HG03039 (cell line): ENCODE measurements at regions not wholly inside any gene's neighbourhood (a gene's known extent, or its start where the extent isn't known, plus 50 kb on each side); places are given as distances from the start of the nearest gene placed in this dataset.
"Not testable (repeated sequence)": the region's sequence is repeated elsewhere in the genome, so short reads cannot be mapped to it uniquely, and the experiment has no call there.

ENCODE experiments used
- ATAC-seq: cut with Tn5 transposase; IDR thresholded peaks from one replicate; pipeline ENCODE4 v1.9.1; 2021; ENCODE audit warnings: mild to moderate bottlenecking, moderate library complexity; ENCODE audit not compliant: unreplicated experiment

GRCh38 chrX:148080593-148080992 is 99.5 kb downstream of the FMR1NB start:
- ATAC-seq, result no peak

GRCh38 chrX:148084611-148085010 is 103.5 kb downstream of the FMR1NB start:
- no peak for ATAC-seq

- no peak for ATAC-seq
Observed at GRCh38 chrX:148120151-148120550, 139.0 kb downstream of the FMR1NB start.

DNA sequence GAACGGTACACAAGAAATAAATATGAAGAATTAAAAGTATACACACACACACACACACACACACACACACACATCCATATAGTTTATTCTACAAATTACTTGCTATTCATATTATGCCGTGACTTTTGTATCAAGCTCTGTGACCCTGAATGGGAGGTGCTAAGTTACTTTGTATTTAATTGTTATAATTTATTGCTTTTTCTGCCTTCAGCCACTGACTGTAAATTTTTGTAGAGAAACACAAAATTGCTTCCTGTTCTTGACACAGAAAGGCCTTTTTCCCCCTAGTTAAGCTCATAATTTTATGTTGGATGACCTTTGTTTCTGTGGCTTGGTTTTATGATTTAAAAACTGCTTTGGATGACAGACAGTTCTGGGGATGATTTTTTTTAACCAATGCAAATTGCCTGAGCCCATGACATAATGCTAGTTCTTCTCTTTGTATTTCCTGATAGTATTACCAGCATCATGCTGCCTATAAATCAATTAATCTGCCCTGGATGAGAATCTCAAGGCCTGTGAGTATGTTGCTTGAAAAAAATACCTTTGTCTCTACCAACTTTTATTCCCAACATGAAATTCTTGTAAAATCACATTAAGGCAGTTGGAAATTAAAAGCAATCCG is 140.0 kb downstream of the FMR1NB start:
- no peak for ATAC-seq

DNA sequence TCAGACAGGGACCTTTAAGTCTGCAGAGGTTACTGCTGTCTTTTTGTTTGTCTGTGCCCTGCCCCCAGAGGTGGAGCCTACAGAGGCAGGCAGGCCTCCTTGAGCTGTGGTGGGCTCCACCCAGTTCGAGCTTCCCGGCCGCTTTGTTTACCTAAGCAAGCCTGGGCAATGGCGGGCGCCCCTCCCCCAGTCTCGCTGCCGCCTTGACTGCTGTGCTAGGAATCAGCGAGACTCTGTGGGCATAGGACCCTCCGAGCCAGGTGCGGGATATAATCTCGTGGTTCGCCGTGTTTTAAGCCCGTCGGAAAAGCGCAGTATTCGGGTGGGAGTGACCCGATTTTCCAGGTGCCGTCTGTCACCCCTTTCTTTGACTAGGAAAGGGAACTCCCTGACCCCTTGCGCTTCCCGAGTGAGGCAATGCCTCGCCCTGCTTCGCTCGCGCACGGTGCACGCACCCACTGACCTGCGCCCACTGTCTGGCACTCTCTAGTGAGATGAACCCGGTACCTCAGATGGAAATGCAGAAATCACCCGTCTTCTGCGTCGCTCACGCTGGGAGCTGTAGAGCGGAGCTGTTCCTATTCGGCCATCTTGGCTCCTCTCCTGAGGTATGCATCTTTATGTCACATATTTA is 147.9 kb downstream of the FMR1NB start:
- not testable (repeated sequence) for ATAC-seq

- ATAC-seq, result no peak
Observed at GRCh38 chrX:148133105-148133725, 152.1 kb downstream of the FMR1NB start.

DNA sequence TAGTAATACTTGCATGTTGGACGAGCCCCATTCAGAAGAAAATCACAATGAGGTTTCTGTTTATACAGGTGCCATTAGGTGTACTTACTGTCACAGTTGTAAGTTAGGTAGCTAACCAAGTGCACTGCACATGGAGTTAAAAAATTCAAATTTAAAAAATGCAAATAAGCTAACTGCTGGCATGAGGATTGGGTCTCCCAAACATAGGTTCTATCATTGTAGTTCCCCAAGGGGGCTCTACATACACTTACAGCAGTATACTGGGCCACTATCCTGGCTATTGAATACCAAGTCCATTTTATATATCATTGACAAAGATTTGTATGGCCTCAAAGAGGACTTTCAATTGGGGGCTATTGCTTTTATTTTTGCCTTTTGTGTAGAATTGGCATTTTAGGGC is 153.4 kb downstream of the FMR1NB start:
- no peak for ATAC-seq

DNA sequence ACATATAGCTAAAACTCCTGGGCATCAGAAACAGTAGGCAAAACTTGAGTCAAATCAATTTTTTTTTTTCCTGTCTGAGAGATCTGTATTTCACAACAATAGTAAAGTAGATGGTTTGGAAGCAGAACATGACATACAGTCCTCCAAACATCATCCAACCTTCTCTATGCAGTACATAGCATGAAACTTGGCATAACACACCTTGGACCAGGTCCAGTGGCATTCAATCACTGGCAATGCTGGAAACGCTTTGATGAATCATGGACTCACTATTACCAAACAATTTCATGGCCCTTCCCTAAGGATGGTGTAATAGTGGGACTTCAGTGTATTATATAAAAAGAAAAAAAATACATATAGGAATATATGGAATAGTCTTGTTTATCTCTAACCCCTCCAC is 154.6 kb downstream of the FMR1NB start:
- no peak for ATAC-seq

GRCh38 chrX:148146121-148146520 is 165.0 kb downstream of the FMR1NB start:
- no peak for ATAC-seq

GRCh38 chrX:148156986-148157385 is 175.8 kb downstream of the FMR1NB start:
- no peak for ATAC-seq

DNA sequence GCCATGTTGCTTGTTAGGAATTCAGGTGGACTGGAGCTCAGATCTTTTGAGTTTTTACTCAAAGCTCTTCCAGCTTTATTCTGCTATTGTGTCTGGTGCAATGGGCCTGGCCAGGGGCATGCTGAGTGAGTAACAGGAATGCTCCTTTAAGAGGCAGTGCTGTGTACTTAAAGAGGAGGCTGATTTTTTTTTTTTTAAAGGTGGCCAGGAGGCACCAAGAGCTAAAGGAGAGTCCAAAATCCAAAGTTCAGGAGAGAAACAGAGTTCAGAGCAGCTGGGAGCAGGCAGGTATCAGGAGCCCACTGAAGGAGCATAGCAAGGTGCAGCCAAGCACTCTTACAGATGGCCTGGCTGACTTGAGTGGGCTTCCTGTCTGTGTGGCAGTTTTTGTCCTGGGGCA is 178.7 kb downstream of the FMR1NB start:
- ATAC-seq, result no peak

GRCh38 chrX:148161701-148162100 is 180.6 kb downstream of the FMR1NB start:
- no peak for ATAC-seq

DNA sequence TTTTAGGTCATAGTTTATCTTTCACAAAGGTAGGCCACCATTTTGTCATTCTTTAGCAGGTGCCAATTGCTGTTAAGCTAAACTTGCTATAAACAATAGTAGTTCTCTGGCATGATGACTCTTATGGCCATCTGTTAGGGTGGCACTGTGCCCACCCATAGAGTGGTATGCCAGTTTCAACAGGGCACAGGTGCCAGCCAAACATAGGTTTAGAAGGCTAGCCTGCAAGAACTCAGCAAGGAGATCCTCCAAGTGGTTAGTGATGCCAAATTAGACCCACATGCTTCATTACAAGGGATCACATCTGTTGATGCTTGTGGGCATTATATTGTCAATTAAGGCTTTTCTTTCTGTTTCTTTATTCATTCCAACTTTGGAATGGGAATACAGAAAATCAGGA is 204.5 kb downstream of the FMR1NB start:
- ATAC-seq, result no peak

DNA sequence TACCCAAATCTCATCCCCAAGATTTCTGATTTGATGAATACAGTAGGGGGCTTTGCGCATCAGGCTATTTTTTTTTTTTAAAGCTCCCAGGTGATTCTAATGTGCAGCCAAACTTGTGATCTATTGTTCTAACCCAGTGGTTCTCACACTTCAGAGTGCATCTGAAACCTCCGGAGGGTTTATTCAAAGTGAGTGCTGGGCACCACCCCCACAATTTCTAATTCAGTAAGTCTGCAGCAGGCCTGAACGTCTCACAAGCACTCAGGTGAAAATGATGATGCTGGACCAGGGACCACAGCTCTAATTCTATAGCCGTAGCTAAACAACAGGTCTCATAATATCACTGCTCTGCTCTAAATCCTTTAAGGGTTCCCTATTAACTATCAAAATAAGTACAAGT is 211.4 kb downstream of the FMR1NB start:
- ATAC-seq, result no peak

DNA sequence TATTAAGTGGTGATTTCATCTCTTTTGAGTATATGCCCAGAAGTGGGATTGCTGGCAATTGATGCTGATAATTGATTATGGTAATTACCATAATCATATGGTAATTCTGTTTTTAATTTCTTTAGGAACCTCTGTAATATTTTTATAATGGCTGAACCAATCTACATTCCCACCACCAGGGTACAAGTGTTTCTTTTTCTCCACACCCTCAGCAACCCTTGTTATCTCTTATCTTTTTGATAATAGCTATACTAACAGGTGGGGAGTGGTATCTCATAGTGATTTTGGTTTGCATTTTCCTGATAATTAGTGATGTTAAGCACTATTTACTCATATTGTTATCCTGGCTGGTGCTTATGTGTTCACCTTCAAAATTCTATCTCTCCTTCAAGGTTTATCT is 212.6 kb downstream of the FMR1NB start:
- ATAC-seq, result no peak

- no peak for ATAC-seq
Observed at GRCh38 chrX:148203531-148203930, 222.4 kb downstream of the FMR1NB start.

DNA sequence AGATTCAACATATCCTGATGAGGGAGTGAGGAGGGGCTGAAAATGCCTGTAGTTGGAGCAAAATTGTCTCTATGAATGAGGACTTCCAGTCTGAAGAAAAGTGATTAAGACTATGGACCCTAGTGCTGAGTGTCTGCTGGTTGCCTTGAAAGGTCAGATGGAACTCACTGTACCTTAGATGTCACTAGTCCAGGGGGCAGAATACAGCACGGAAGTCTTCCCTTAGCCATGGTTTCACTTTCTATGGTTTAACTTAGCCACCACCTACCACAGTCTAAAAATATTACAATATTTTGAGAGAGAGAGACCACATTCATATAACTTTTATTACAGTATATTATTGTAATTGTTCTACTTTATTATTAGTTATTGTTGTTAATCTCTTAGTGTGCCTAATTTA is 223.1 kb downstream of the FMR1NB start:
- ATAC-seq, result no peak

GRCh38 chrX:148214786-148215185 is 233.6 kb downstream of the FMR1NB start:
- ATAC-seq, result no peak

DNA sequence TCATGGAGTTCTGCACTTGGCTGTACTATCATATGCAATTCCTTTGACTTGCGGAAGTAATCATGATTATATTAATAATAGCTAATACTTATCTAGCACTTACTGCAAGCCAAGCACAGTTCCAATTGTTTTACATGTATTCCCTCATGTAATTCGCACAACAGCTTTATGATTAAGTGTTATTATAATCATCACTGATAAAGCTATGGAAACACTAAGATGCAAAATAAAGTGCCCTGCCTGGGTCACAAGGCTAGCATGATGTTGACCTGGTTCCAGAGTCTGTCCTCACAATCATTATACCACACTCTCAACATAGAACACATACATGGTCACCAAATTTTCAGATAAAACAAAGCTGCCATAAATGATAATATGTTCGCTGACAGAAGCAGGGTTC is 234.6 kb downstream of the FMR1NB start:
- ATAC-seq, result no peak

- ATAC-seq, result no peak
Observed at GRCh38 chrX:148223361-148223760, 242.2 kb downstream of the FMR1NB start.

DNA sequence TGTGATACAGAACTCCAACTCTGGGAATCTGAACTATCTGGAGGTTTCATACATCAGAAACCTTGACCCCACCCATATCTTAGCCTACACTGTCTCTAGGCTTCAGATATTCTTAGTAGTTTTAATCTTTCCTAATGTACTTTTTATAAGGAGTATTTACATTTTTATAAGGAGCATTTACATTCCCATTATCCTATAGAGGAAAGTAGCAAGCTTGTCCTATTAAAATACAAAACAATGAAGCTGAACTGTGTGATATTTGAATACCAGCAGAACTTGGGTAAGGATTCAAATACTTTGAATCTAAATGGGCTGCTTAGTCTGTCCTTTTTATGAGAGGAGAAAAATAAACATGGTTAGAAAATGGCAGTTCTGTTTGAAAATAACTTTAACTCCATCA is 247.4 kb downstream of the FMR1NB start:
- ATAC-seq, result no peak

DNA sequence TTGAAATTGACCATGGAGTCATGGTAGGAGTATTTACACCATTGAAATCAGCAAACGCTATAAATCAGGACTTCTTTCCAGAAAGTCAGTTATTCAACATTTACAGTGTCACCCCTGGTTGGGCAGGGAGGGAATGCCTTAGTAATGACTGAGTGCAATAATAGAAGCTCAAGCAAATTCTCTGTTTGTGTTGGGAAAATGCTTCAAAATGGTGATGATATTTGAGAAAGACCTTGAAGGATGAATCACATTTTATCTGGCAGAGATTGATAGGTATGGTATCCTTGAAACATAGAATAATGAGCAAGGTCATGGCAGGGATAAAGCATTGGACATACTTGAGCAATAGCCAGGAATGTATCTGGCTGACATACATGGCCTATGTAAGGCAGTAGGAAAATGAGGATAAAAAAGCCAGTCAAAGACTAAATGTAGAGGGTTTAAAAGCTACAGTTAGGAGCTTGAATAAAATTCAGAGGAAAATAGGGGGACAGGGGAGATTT is 248.7 kb downstream of the FMR1NB start:
- no peak for ATAC-seq
